H1 (cell line): ENCODE measurements at regions not wholly inside any gene's neighbourhood (a gene's known extent, or its start where the extent isn't known, plus 50 kb on each side); places are given as distances from the start of the nearest gene placed in this dataset.
"Not testable (repeated sequence)": the region's sequence is repeated elsewhere in the genome, so short reads cannot be mapped to it uniquely, and the experiment has no call there.

Experiments
- CTCF ChIA-PET: fragments of 300-600 bp; sonication (Branson Sonifier 250); formaldehyde crosslinking; loops from one replicate; lab custom pipeline; 2021; ENCODE audit not compliant: partially characterized antibody; lab: Charles Lee
- POLR2A ChIA-PET: fragments of 300-600 bp; sonication (Branson Sonifier 250); formaldehyde crosslinking; loops from one replicate; lab custom pipeline; 2021; ENCODE audit warnings: inconsistent platforms; ENCODE audit not compliant: partially characterized antibody; lab: Charles Lee
- DNase-seq, 2 experiments: peaks; one replicate each; pipeline versions ENCODE4 v3.0.0 to v3.0.0-alpha.2; 2010 to 2022; ENCODE audit warnings: low spot score in 2 of 2, low read depth in 1 of 2, mixed read lengths in 1 of 2
- FAIRE-seq: peaks from 2 replicates; lab custom pipeline; 2011; peaks lifted over from hg19 to GRCh38; lab: Jason Lieb, UNC
- H2AFZ ChIP-seq: 2 replicates; pipeline ENCODE4 v1.8.1; 2012; ENCODE audit warnings: low read length, inconsistent platforms
- H2AK5ac ChIP-seq: 2 replicates; pipeline ENCODE4 v1.6.1; 2013; ENCODE audit warnings: low read depth, low read length
- H2BK120ac ChIP-seq: replicated peaks from 2 replicates; pipeline ENCODE3; 2013; ENCODE audit warnings: low read depth, low read length, inconsistent platforms
- H2BK12ac ChIP-seq: 2 replicates; pipeline ENCODE4 v1.6.1; 2013; ENCODE audit warnings: low read depth, low read length
- H2BK15ac ChIP-seq: 2 replicates; pipeline ENCODE4 v1.6.1; 2013; ENCODE audit warnings: low read length
- H2BK20ac ChIP-seq: 2 replicates; pipeline ENCODE4 v1.6.1; 2013; ENCODE audit warnings: low read length
- H2BK5ac ChIP-seq: 2 replicates; pipeline ENCODE4 v1.6.1; 2013; ENCODE audit warnings: low read depth, low read length
- H3K14ac ChIP-seq: 2 replicates; pipeline ENCODE4 v1.6.1; 2013; ENCODE audit warnings: inconsistent platforms; ENCODE audit not compliant: insufficient read length
- H3K18ac ChIP-seq: 2 replicates; pipeline ENCODE4 v1.6.1; 2013; ENCODE audit warnings: low read length; ENCODE audit errors: extremely low read depth
- H3K23ac ChIP-seq: 2 replicates; pipeline ENCODE4 v1.6.1; 2013; ENCODE audit warnings: inconsistent platforms; ENCODE audit not compliant: insufficient read length
- H3K23me2 ChIP-seq: 2 replicates; pipeline ENCODE4 v1.6.1; 2013; ENCODE audit warnings: low read depth, low read length
- H3K27ac ChIP-seq: 2 replicates; pipeline ENCODE4 v1.6.1; 2011; ENCODE audit warnings: low read depth, low read length, inconsistent platforms
- H3K27me3 ChIP-seq, 4 experiments: replicated peaks in 1 of 4; 1 replicate in 1 of 4; 2 replicates in 3 of 4; pipeline versions ENCODE4 v1.6.1 to v1.8.1; 2011 to 2013; ENCODE audit warnings: low read length in 3 of 4, mild to moderate bottlenecking in 3 of 4, inconsistent platforms in 2 of 4, mixed read lengths in 2 of 4, moderate library complexity in 1 of 4; ENCODE audit not compliant: control insufficient read depth in 3 of 4, insufficient read depth in 3 of 4; ENCODE audit errors: extremely low read depth in 1 of 4
- H3K36me3 ChIP-seq, 4 experiments: 2 replicates each; pipeline versions ENCODE4 v1.6.1 to v1.8.1; 2011 to 2013; ENCODE audit warnings: mild to moderate bottlenecking in 4 of 4, low read length in 3 of 4, moderate library complexity in 2 of 4, control low read depth in 1 of 4, inconsistent platforms in 1 of 4; ENCODE audit not compliant: insufficient read depth in 4 of 4, control insufficient read depth in 2 of 4
- H3K4ac ChIP-seq: replicated peaks from 2 replicates; pipeline ENCODE3; 2013; ENCODE audit warnings: low read length, low read depth, mixed read lengths, inconsistent platforms; ENCODE audit not compliant: insufficient read length
- H3K4me1 ChIP-seq, 4 experiments: replicated peaks in 1 of 4; 1 replicate in 1 of 4; 2 replicates in 3 of 4; pipeline versions ENCODE4 v1.6.1 to v1.8.1; 2011 to 2013; ENCODE audit warnings: low read length in 3 of 4, inconsistent platforms in 2 of 4, mixed read lengths in 1 of 4; ENCODE audit not compliant: insufficient read depth in 4 of 4, control insufficient read depth in 3 of 4
- H3K4me2 ChIP-seq, 2 experiments: 2 replicates each; pipeline versions ENCODE4 v1.6.1 to v1.8.1; 2011 to 2013; ENCODE audit warnings: low read depth in 2 of 2, low read length in 2 of 2, control low read depth in 1 of 2, inconsistent platforms in 1 of 2, mild to moderate bottlenecking in 1 of 2; ENCODE audit not compliant: insufficient read depth in 1 of 2
- H3K4me3 ChIP-seq, 4 experiments: fragments of 200-600, 300-600 bp in 1 of 4; sonication (generic), shearing (Covaris generic), sonication (Bioruptor Twin) in 1 of 4; 2 replicates each; pipeline versions ENCODE4 v1.5.1 to v1.8.1; 2011 to 2016; ENCODE audit warnings: low read length in 4 of 4, low read depth in 3 of 4, control low read depth in 2 of 4, inconsistent platforms in 2 of 4, mild to moderate bottlenecking in 2 of 4, mixed read lengths in 1 of 4, moderate library complexity in 1 of 4; ENCODE audit not compliant: insufficient read depth in 2 of 4; ENCODE audit errors: extremely low read depth in 1 of 4
- H3K56ac ChIP-seq: replicated peaks from 2 replicates; pipeline ENCODE3; 2013; ENCODE audit warnings: low read depth, mild to moderate bottlenecking, mixed read lengths, low read length, inconsistent platforms; ENCODE audit not compliant: insufficient read length
- H3K79me1 ChIP-seq: 2 replicates; pipeline ENCODE4 v1.6.1; 2013; ENCODE audit warnings: low read depth, low read length, control low read depth
- H3K79me2 ChIP-seq, 2 experiments: 2 replicates each; pipeline versions ENCODE4 v1.6.1 to v1.8.1; 2012 to 2013; ENCODE audit warnings: low read length in 2 of 2, mild to moderate bottlenecking in 2 of 2, inconsistent platforms in 1 of 2; ENCODE audit not compliant: insufficient read depth in 2 of 2, control insufficient read depth in 1 of 2
- H3K9ac ChIP-seq, 4 experiments: replicated peaks in 1 of 4; 1 replicate in 1 of 4; 2 replicates in 3 of 4; pipeline versions ENCODE4 v1.6.1 to v1.8.1; 2011 to 2013; ENCODE audit warnings: low read depth in 3 of 4, low read length in 3 of 4, control low read depth in 2 of 4, mild to moderate bottlenecking in 2 of 4, moderate library complexity in 2 of 4, inconsistent platforms in 1 of 4; ENCODE audit errors: extremely low read depth in 1 of 4
- H3K9me3 ChIP-seq, 2 experiments: 2 replicates each; pipeline versions ENCODE4 v1.6.1 to v1.8.1; 2012 to 2013; ENCODE audit warnings: mild to moderate bottlenecking in 2 of 2, moderate library complexity in 2 of 2, control low read depth in 1 of 2, inconsistent platforms in 1 of 2, low read depth in 1 of 2, low read length in 1 of 2, mixed read lengths in 1 of 2; ENCODE audit not compliant: insufficient read depth in 2 of 2
- H4K20me1 ChIP-seq, 2 experiments: replicated peaks in 1 of 2; 2 replicates each; pipeline versions ENCODE3 to v1.8.1; 2011 to 2013; ENCODE audit warnings: inconsistent platforms in 2 of 2, low read length in 2 of 2, mild to moderate bottlenecking in 1 of 2; ENCODE audit not compliant: insufficient read depth in 2 of 2, control insufficient read depth in 1 of 2
- H4K5ac ChIP-seq: 2 replicates; pipeline ENCODE4 v1.6.1; 2013; ENCODE audit warnings: low read length, low read depth, mixed read lengths, inconsistent platforms; ENCODE audit not compliant: insufficient read length
- H4K8ac ChIP-seq: 2 replicates; pipeline ENCODE4 v1.8.0; 2013; ENCODE audit warnings: mild to moderate bottlenecking, moderate library complexity, low read length, inconsistent platforms; ENCODE audit not compliant: insufficient read depth; ENCODE audit errors: extremely low read depth
- H4K91ac ChIP-seq: replicated peaks from 2 replicates; pipeline ENCODE3; 2013; ENCODE audit warnings: low read length, mixed read lengths, inconsistent platforms; ENCODE audit not compliant: insufficient read length
- WGBS, 2 experiments: shearing (Covaris generic) in 1 of 2; methylation state at CpG; one replicate each; pipeline versions ENCODE4 v1.1.6 to v1.1.7; 2013 to 2015; ENCODE audit warnings: low lambda C conversion rate in 2 of 2, mixed read lengths in 2 of 2, inconsistent platforms in 1 of 2, low coverage in 1 of 2, missing lambda C conversion rate in 1 of 2; ENCODE audit not compliant: insufficient replicate concordance in 2 of 2, insufficient coverage in 1 of 2, insufficient read length in 1 of 2; ENCODE audit errors: extremely low coverage in 1 of 2, missing lambda C conversion rate in 1 of 2; 5-methylcytosine and 5-hydroxymethylcytosine counted together

GRCh38 chr1:87992536-87992935, 663.9 kb downstream of the LMO4 start:
- H2BK20ac ChIP-seq, H3K56ac ChIP-seq, H2BK120ac ChIP-seq, FAIRE-seq, H3K79me1 ChIP-seq, H4K5ac ChIP-seq, H3K23ac ChIP-seq, CTCF ChIA-PET, H2BK15ac ChIP-seq, H3K4me2 ChIP-seq, DNase-seq, H3K4ac ChIP-seq, H4K8ac ChIP-seq, H3K18ac ChIP-seq, H2BK5ac ChIP-seq, H4K91ac ChIP-seq, H2AFZ ChIP-seq, H3K23me2 ChIP-seq, H3K79me2 ChIP-seq, H2AK5ac ChIP-seq, H3K4me1 ChIP-seq, H3K9me3 ChIP-seq, H3K4me3 ChIP-seq, H3K27ac ChIP-seq, H2BK12ac ChIP-seq, H4K20me1 ChIP-seq, H3K14ac ChIP-seq, H3K36me3 ChIP-seq, H3K9ac ChIP-seq, H3K27me3 ChIP-seq: not testable (repeated sequence)
- POLR2A ChIA-PET = interaction anchor here (0.6 kb wide), 1 partner anchor 622 kb away, joined by 3 read pairs; no protein-coding TSS in a partner anchor
- WGBS, 2 experiments = 92% methylated on average over 4 of the region's 5 CpGs; no CpG with 5 or more reads in 1 of the 2 experiments
